WTC11 (cell line): ENCODE measurements at regions not wholly inside any gene's neighbourhood (a gene's known extent, or its start where the extent isn't known, plus 50 kb on each side); places are given as distances from the start of the nearest gene placed in this dataset.

Experiments used
- ATAC-seq: fragments of 200-7000 bp; cut with Tn5 transposase; 2 replicates; pipeline ENCODE4 v1.10.0; 2021; ENCODE audit warnings: mild to moderate bottlenecking, moderate library complexity
- CTCF ChIA-PET: fragments of 300-600 bp; sonication (Branson Sonifier 250); formaldehyde crosslinking; loops from one replicate; lab custom pipeline; 2021; ENCODE audit warnings: antibody characterized with exemption; lab: Charles Lee
- POLR2A ChIA-PET: fragments of 350-600 bp; sonication (Branson Sonifier 250); formaldehyde crosslinking; loops from one replicate; lab custom pipeline; 2021; ENCODE audit warnings: antibody characterized with exemption; lab: Charles Lee
- DNase-seq: peaks from one replicate; pipeline ENCODE4 v3.0.0; 2021; ENCODE audit warnings: low spot score
- H3K27ac Mint-ChIP-seq: 2 replicates; pipeline ENCODE4 v1.8.0; 2021; ENCODE audit warnings: mixed read lengths
- H3K27me3 Mint-ChIP-seq: 2 replicates; pipeline ENCODE4 v1.8.0; 2021; ENCODE audit warnings: low read depth, mild to moderate bottlenecking, moderate library complexity, mixed read lengths
- H3K36me3 Mint-ChIP-seq: 2 replicates; pipeline ENCODE4 v1.8.0; 2021; ENCODE audit warnings: mixed read lengths
- H3K4me1 Mint-ChIP-seq: 2 replicates; pipeline ENCODE4 v1.8.0; 2022; ENCODE audit warnings: mixed read lengths
- H3K4me3 Mint-ChIP-seq: 2 replicates; pipeline ENCODE4 v1.8.0; 2021; ENCODE audit warnings: mild to moderate bottlenecking, moderate library complexity, mixed read lengths
- H3K9me3 Mint-ChIP-seq: 2 replicates; pipeline ENCODE4 v1.8.0; 2021; ENCODE audit warnings: mixed read lengths
- ATF6 ChIP-seq: sonication (generic); formaldehyde crosslinking; IDR thresholded peaks from 2 replicates; pipeline ENCODE4 v1.8.1; 2023; ENCODE audit warnings: mild to moderate bottlenecking, missing genetic modification reagents
- CREM ChIP-seq: sonication (generic); formaldehyde crosslinking; IDR thresholded peaks from 2 replicates; pipeline ENCODE4 v1.8.1; 2022; ENCODE audit warnings: mild to moderate bottlenecking, missing genetic modification reagents, moderate library complexity
- FOXP4 ChIP-seq: sonication (generic); formaldehyde crosslinking; IDR thresholded peaks from 2 replicates; pipeline ENCODE4 v1.8.0; 2022; ENCODE audit warnings: mild to moderate bottlenecking, missing genetic modification reagents
- GTF2I ChIP-seq: fragments of 250-450 bp; sonication (Bioruptor Pico); conservative IDR thresholded peaks from 2 replicates; pipeline ENCODE4 v1.4.0; 2021; ENCODE audit warnings: mild to moderate bottlenecking
- KAT7 ChIP-seq: sonication (generic); formaldehyde crosslinking; IDR thresholded peaks from 2 replicates; pipeline ENCODE4 v1.8.1; 2023; ENCODE audit warnings: missing genetic modification reagents, mild to moderate bottlenecking, borderline replicate concordance
- MAX ChIP-seq: sonication (generic); formaldehyde crosslinking; IDR thresholded peaks from 2 replicates; pipeline ENCODE4 v1.8.0; 2022; ENCODE audit warnings: mild to moderate bottlenecking, missing genetic modification reagents
- MXD4 ChIP-seq: fragments of 250-450 bp; sonication (Bioruptor Pico); IDR thresholded peaks from 2 replicates; pipeline ENCODE4 v1.8.0; 2021; ENCODE audit warnings: mild to moderate bottlenecking, moderate library complexity, borderline replicate concordance
- NFATC4 ChIP-seq: fragments of 250-450 bp; sonication (Bioruptor Pico); IDR thresholded peaks from 2 replicates; pipeline ENCODE4 v1.9.0; 2021; ENCODE audit warnings: mild to moderate bottlenecking
- NFYB ChIP-seq: sonication (generic); formaldehyde crosslinking; conservative IDR thresholded peaks from 2 replicates; pipeline ENCODE4 v1.8.0; 2022; ENCODE audit warnings: low read depth, missing genetic modification reagents
- PRDM15 ChIP-seq: sonication (generic); formaldehyde crosslinking; IDR thresholded peaks from 2 replicates; pipeline ENCODE4 v1.8.0; 2022; ENCODE audit warnings: missing genetic modification reagents
- SMAD4 ChIP-seq: sonication (generic); formaldehyde crosslinking; IDR thresholded peaks from 2 replicates; pipeline ENCODE4 v1.8.0; 2022; ENCODE audit warnings: mild to moderate bottlenecking, missing genetic modification reagents
- ZNF416 ChIP-seq: fragments of 250-450 bp; sonication (Bioruptor Pico); IDR thresholded peaks from 2 replicates; pipeline ENCODE4 v1.9.0; 2021; ENCODE audit warnings: mild to moderate bottlenecking, inconsistent platforms
- TF ChIP-seq, protein P1 (sequence below): sonication (generic); formaldehyde crosslinking; IDR thresholded peaks from 2 replicates; pipeline ENCODE4 v1.8.1; 2022; ENCODE audit warnings: missing genetic modification reagents, borderline replicate concordance
- TF ChIP-seq, protein P2 (sequence below): fragments of 250-450 bp; sonication (Bioruptor Pico); IDR thresholded peaks from 2 replicates; pipeline ENCODE4 v1.8.0; 2021; ENCODE audit warnings: mild to moderate bottlenecking
- TF ChIP-seq, protein P3 (sequence below): fragments of 200-600 bp; IDR thresholded peaks from 2 replicates; pipeline ENCODE4 v1.8.0; 2022; ENCODE audit warnings: antibody characterized with exemption
- TF ChIP-seq, protein P4 (sequence below): fragments of 250-450 bp; sonication (Bioruptor Pico); IDR thresholded peaks from 2 replicates; pipeline ENCODE4 v1.9.0; 2021; ENCODE audit warnings: mild to moderate bottlenecking
- TF ChIP-seq, protein P5 (sequence below): sonication (generic); formaldehyde crosslinking; IDR thresholded peaks from 2 replicates; pipeline ENCODE4 v1.8.1; 2023; ENCODE audit warnings: mild to moderate bottlenecking, moderate library complexity, missing genetic modification reagents
- TF ChIP-seq, protein P6 (sequence below): sonication (generic); formaldehyde crosslinking; IDR thresholded peaks from 2 replicates; pipeline ENCODE4 v1.8.0; 2023; ENCODE audit warnings: missing genetic modification reagents, mild to moderate bottlenecking, borderline replicate concordance

- Mint-ChIP-seq H3K4me1 (peaks cover 4% of the 10 kb centered on the region), H3K36me3 (no peaks in the 10 kb centered on the region), H3K27ac (no peak overlapping the region), H3K4me3 (no peak overlapping the region), H3K9me3 (no peaks in the 10 kb centered on the region), H3K27me3 (no peaks in the 10 kb centered on the region)
- no peak for ATAC-seq
- POLR2A ChIA-PET, result no interaction called here
- CTCF ChIA-PET, result no interaction called here
- no peak for DNase-seq
- TF ChIP-seq NFATC4 (no peak), FOXP4 (CRISPR knock-in tag) (no peak), ZNF416 (no peak), PRDM15 (CRISPR knock-in tag) (no peak), MXD4 (CRISPR knock-in tag) (no peak), KAT7 (CRISPR knock-in tag) (no peak), MAX (CRISPR knock-in tag) (no peak), GTF2I (CRISPR knock-in tag) (no peak), NFYB (CRISPR knock-in tag) (no peak), CREM (CRISPR knock-in tag) (no peak), ATF6 (CRISPR knock-in tag) (no peak), SMAD4 (CRISPR knock-in tag) (no peak)
- TF ChIP-seq, protein P1, sequence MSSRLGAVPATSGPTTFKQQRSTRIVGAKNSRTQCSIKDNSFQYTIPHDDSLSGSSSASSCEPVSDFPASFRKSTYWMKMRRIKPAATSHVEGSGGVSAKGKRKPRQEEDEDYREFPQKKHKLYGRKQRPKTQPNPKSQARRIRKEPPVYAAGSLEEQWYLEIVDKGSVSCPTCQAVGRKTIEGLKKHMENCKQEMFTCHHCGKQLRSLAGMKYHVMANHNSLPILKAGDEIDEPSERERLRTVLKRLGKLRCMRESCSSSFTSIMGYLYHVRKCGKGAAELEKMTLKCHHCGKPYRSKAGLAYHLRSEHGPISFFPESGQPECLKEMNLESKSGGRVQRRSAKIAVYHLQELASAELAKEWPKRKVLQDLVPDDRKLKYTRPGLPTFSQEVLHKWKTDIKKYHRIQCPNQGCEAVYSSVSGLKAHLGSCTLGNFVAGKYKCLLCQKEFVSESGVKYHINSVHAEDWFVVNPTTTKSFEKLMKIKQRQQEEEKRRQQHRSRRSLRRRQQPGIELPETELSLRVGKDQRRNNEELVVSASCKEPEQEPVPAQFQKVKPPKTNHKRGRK (CRISPR knock-in tag), result no peak
- TF ChIP-seq, protein P2, sequence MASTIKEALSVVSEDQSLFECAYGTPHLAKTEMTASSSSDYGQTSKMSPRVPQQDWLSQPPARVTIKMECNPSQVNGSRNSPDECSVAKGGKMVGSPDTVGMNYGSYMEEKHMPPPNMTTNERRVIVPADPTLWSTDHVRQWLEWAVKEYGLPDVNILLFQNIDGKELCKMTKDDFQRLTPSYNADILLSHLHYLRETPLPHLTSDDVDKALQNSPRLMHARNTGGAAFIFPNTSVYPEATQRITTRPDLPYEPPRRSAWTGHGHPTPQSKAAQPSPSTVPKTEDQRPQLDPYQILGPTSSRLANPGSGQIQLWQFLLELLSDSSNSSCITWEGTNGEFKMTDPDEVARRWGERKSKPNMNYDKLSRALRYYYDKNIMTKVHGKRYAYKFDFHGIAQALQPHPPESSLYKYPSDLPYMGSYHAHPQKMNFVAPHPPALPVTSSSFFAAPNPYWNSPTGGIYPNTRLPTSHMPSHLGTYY, result no peak
- TF ChIP-seq, protein P3, sequence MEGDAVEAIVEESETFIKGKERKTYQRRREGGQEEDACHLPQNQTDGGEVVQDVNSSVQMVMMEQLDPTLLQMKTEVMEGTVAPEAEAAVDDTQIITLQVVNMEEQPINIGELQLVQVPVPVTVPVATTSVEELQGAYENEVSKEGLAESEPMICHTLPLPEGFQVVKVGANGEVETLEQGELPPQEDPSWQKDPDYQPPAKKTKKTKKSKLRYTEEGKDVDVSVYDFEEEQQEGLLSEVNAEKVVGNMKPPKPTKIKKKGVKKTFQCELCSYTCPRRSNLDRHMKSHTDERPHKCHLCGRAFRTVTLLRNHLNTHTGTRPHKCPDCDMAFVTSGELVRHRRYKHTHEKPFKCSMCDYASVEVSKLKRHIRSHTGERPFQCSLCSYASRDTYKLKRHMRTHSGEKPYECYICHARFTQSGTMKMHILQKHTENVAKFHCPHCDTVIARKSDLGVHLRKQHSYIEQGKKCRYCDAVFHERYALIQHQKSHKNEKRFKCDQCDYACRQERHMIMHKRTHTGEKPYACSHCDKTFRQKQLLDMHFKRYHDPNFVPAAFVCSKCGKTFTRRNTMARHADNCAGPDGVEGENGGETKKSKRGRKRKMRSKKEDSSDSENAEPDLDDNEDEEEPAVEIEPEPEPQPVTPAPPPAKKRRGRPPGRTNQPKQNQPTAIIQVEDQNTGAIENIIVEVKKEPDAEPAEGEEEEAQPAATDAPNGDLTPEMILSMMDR, result no peak
- TF ChIP-seq, protein P4, sequence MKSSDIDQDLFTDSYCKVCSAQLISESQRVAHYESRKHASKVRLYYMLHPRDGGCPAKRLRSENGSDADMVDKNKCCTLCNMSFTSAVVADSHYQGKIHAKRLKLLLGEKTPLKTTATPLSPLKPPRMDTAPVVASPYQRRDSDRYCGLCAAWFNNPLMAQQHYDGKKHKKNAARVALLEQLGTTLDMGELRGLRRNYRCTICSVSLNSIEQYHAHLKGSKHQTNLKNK (CRISPR knock-in tag), result no peak
- TF ChIP-seq, protein P5, sequence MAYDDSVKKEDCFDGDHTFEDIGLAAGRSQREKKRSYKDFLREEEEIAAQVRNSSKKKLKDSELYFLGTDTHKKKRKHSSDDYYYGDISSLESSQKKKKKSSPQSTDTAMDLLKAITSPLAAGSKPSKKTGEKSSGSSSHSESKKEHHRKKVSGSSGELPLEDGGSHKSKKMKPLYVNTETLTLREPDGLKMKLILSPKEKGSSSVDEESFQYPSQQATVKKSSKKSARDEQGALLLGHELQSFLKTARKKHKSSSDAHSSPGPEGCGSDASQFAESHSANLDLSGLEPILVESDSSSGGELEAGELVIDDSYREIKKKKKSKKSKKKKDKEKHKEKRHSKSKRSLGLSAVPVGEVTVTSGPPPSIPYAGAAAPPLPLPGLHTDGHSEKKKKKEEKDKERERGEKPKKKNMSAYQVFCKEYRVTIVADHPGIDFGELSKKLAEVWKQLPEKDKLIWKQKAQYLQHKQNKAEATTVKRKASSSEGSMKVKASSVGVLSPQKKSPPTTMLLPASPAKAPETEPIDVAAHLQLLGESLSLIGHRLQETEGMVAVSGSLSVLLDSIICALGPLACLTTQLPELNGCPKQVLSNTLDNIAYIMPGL (CRISPR knock-in tag), result no peak
- TF ChIP-seq, protein P6, sequence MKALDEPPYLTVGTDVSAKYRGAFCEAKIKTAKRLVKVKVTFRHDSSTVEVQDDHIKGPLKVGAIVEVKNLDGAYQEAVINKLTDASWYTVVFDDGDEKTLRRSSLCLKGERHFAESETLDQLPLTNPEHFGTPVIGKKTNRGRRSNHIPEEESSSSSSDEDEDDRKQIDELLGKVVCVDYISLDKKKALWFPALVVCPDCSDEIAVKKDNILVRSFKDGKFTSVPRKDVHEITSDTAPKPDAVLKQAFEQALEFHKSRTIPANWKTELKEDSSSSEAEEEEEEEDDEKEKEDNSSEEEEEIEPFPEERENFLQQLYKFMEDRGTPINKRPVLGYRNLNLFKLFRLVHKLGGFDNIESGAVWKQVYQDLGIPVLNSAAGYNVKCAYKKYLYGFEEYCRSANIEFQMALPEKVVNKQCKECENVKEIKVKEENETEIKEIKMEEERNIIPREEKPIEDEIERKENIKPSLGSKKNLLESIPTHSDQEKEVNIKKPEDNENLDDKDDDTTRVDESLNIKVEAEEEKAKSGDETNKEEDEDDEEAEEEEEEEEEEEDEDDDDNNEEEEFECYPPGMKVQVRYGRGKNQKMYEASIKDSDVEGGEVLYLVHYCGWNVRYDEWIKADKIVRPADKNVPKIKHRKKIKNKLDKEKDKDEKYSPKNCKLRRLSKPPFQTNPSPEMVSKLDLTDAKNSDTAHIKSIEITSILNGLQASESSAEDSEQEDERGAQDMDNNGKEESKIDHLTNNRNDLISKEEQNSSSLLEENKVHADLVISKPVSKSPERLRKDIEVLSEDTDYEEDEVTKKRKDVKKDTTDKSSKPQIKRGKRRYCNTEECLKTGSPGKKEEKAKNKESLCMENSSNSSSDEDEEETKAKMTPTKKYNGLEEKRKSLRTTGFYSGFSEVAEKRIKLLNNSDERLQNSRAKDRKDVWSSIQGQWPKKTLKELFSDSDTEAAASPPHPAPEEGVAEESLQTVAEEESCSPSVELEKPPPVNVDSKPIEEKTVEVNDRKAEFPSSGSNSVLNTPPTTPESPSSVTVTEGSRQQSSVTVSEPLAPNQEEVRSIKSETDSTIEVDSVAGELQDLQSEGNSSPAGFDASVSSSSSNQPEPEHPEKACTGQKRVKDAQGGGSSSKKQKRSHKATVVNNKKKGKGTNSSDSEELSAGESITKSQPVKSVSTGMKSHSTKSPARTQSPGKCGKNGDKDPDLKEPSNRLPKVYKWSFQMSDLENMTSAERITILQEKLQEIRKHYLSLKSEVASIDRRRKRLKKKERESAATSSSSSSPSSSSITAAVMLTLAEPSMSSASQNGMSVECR (CRISPR knock-in tag), result no peak
Observed at GRCh38 chr4:124980276-124980752, 267.8 kb upstream of the ANKRD50 start.
